Gastrocnemius medialis (tissue), 4 donors: ENCODE measurements at regions not wholly inside any gene's neighbourhood (a gene's known extent, or its start where the extent isn't known, plus 50 kb on each side); places are given as distances from the start of the nearest gene placed in this dataset.

Experiments used
- POLR2A ChIP-seq, 2 donors: fragments of 450-650 bp; IDR thresholded peaks; one replicate each; pipeline ENCODE4 v1.6.1; 2017; ENCODE audit warnings: antibody characterized with exemption in 2 of 2, mild to moderate bottlenecking in 2 of 2, moderate library complexity in 2 of 2
- TF ChIP-seq, protein P1 (sequence below), 5 experiments: fragments of 450-650 bp in 3 of 5; fragments of 200-600 bp in 2 of 5; sonication (generic) in 2 of 5; IDR thresholded peaks in 4 of 5; conservative IDR thresholded peaks in 1 of 5; 1 replicate in 4 of 5; 2 replicates in 1 of 5; pipeline ENCODE4 v1.5.1; 2016 to 2019; ENCODE audit warnings: antibody characterized with exemption in 5 of 5, mild to moderate bottlenecking in 3 of 5, moderate library complexity in 3 of 5

GRCh38 chr2:224146356-224147160 lies 107.5 kb upstream of the SERPINE2 start:
- TF ChIP-seq, protein P1, sequence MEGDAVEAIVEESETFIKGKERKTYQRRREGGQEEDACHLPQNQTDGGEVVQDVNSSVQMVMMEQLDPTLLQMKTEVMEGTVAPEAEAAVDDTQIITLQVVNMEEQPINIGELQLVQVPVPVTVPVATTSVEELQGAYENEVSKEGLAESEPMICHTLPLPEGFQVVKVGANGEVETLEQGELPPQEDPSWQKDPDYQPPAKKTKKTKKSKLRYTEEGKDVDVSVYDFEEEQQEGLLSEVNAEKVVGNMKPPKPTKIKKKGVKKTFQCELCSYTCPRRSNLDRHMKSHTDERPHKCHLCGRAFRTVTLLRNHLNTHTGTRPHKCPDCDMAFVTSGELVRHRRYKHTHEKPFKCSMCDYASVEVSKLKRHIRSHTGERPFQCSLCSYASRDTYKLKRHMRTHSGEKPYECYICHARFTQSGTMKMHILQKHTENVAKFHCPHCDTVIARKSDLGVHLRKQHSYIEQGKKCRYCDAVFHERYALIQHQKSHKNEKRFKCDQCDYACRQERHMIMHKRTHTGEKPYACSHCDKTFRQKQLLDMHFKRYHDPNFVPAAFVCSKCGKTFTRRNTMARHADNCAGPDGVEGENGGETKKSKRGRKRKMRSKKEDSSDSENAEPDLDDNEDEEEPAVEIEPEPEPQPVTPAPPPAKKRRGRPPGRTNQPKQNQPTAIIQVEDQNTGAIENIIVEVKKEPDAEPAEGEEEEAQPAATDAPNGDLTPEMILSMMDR (IDR thresholded peaks at IDR 0.05 in 4 of 5, conservative IDR thresholded peaks at IDR 0.05 in 1 of 5) = no peak
- no peak for TF ChIP-seq POLR2A (IDR thresholded peaks at IDR 0.05)
